GM12864 (cell line): ENCODE measurements at regions not wholly inside any gene's neighbourhood (a gene's known extent, or its start where the extent isn't known, plus 50 kb on each side); places are given as distances from the start of the nearest gene placed in this dataset.

ENCODE experiments used
- DNase-seq: peaks from one replicate; pipeline ENCODE4 v3.0.0-alpha.2; 2011; ENCODE audit warnings: low read depth
- H3K4me3 ChIP-seq: 2 replicates; pipeline ENCODE4 v1.5.1; 2011; ENCODE audit warnings: mild to moderate bottlenecking, low read depth, low read length, control low read depth
- TF ChIP-seq, protein P1 (sequence below): IDR thresholded peaks from 2 replicates; pipeline ENCODE4 v1.5.1; 2011; ENCODE audit warnings: low read depth, mild to moderate bottlenecking, moderate library complexity, low read length, control low read depth, inconsistent platforms; ENCODE audit errors: missing control alignments

GRCh38 chr2:14330884-14331283 is 301.6 kb upstream of the LRATD1 start:
- no peak for DNase-seq
- TF ChIP-seq, protein P1, sequence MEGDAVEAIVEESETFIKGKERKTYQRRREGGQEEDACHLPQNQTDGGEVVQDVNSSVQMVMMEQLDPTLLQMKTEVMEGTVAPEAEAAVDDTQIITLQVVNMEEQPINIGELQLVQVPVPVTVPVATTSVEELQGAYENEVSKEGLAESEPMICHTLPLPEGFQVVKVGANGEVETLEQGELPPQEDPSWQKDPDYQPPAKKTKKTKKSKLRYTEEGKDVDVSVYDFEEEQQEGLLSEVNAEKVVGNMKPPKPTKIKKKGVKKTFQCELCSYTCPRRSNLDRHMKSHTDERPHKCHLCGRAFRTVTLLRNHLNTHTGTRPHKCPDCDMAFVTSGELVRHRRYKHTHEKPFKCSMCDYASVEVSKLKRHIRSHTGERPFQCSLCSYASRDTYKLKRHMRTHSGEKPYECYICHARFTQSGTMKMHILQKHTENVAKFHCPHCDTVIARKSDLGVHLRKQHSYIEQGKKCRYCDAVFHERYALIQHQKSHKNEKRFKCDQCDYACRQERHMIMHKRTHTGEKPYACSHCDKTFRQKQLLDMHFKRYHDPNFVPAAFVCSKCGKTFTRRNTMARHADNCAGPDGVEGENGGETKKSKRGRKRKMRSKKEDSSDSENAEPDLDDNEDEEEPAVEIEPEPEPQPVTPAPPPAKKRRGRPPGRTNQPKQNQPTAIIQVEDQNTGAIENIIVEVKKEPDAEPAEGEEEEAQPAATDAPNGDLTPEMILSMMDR: no peak
- H3K4me3 ChIP-seq: no peak overlapping the region

DNA sequence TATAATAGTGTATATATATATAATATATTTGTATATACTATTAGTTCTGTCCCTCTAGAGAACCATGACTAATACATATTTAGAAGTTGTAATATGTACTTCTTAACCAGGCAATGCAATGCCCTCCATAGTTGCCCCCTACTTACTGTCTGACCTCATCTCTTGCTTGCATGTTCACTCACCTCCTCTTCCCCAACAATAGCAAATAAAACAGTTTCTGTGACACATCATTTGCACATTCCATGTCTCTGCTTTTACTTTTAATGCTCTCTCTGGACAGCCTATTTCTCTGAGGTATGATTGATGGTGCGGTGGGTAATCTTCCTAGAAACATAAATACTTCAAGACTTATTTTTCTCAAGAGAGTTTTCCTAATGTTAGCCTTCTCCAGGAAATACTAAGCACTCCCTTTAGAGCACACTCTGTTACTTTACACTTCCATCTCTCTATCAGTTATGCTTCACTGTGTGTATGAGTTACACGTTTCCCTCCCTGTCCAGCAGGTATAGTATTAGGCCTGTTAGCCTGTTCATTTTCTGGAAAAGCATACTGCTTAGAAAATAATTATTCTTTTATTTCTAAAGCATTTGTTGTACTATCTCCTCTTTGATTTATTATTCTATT is 295.6 kb upstream of the LRATD1 start:
- no peak overlapping the region for H3K4me3 ChIP-seq
- TF ChIP-seq, protein P1: no peak
- DNase-seq: no peak

DNA sequence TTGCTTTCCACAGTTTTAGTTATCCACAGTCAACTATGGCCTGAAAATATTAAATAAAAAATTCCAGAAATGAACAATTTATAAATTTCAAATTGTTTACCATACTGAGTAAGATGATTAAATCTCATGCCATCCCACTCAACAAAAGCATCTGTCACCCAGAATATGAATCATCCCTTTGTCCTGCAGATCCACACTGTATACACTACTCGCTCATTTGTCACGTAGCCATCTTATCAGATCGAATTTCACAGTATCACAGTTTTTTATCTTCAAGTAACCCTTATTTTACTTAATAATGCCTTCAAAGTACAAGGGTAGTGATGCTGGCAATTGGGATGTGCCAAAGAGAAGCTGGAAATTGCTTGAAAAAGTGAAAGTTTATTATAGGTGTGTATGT is 291.8 kb upstream of the LRATD1 start:
- H3K4me3 ChIP-seq: no peak overlapping the region
- TF ChIP-seq, protein P1: no peak
- DNase-seq: no peak

DNA sequence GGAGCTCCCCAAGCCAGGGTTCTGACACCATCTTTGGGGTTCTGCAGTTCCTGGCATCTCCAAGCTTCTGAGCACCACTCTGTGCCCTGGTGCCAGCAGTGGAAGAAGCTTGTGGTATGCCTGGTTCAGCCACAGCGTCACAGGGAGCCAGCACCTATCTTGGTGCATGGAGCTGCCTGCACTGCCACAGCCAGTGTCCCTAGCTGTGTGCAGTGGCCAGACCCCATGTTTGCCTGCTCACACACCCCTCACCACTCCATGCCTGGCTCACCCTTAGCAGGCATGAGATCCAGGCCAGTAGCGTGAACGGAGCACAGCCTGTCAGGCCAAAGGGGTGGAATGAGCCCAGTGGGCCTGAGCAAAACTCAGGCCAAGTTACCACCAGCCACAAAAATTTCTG is 290.2 kb upstream of the LRATD1 start:
- no peak for DNase-seq
- no peak overlapping the region for H3K4me3 ChIP-seq
- TF ChIP-seq, protein P1: no peak

DNA sequence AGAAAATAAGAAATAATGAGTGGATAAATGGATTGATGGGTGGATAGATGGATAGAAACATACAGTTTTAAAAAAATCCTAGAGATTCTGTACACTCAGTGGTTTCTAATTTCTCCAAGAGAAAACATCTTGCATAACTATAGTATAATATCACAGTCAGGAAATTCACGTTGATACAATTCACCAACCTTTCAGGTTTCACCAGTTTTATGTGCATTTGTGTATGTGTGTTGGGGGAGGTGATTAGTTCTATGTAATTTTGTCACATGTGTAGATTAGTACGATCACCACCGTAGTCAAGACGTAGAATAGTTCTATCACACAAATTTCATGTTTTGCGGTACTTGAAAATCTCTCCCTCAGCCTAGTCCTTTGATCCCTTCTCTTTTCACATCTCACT is 288.2 kb upstream of the LRATD1 start:
- TF ChIP-seq, protein P1: no peak
- no peak overlapping the region for H3K4me3 ChIP-seq
- DNase-seq: no peak

DNA sequence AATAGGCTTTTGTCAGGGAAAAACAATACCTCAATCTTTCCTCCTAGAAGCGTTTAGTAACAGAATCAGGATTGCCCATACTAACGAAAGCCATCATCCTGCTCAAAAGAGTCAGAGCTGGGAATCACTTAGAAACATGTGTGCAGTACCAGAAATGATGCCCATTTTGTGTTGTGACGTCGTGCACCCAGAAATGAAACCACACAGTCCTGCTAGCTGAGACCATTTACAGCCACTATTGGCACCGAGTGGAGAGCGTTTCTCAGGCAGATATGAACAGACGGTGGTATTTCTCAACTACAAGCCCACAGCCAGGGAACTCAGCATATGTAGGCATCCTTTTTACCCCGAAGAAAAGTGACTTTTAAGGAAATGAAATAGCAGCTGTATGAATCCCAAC is 284.3 kb upstream of the LRATD1 start:
- no peak for DNase-seq
- TF ChIP-seq, protein P1: no peak
- H3K4me3 ChIP-seq: no peak overlapping the region

DNA sequence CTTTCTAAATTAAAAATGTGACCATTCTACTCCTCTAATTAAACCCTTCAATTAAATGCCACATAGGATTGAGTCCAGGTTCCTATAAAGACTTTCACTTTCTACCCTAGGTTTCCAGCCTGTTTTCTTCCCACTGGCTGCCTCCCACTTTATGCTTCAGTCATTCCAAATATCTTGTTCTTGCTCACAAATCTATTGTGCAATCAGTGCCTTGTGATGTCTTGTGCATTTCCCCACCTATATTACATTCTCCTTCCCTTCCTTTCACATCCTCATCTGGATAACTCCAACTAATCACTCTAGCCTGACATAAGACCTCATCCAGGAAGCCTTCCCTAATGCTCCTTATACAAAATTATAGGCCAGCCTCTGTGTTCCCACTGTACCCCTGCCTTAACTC is 281.7 kb upstream of the LRATD1 start:
- TF ChIP-seq, protein P1: no peak
- no peak for DNase-seq

More for the DNA sequence above, 281.7 kb upstream of the LRATD1 start:
- H3K4me3 ChIP-seq: no peak overlapping the region
